ENCODE measurements at regions not wholly inside any gene's neighbourhood (a gene's known extent, or its start where the extent isn't known, plus 50 kb on each side); places are given as distances from the start of the nearest gene placed in this dataset.
A peak's percentile ranks its signal among the peaks of the same experiment; 100 is the strongest.
"Not testable (repeated sequence)": the region's sequence is repeated elsewhere in the genome, so short reads cannot be mapped to it uniquely, and the experiment has no call there.

DNA sequence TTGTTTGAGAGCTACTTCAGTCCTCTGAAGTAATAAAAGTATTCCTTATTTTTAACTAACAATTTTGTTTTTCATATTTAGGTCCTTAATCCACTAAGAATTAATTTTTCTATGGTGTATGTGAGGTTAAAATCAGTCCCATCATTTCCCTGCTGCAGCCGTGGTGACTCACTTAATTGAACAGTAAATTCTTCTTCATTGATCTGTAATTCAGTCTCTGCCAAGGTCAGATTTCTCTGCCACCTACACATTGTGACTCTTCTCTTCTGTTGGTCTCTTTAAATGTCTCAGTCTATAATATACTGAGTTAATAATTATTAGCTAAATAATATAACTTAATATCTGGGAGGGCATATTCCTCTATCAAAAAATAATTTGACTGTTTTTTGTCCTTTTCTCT lies 262.3 kb downstream of the UTRN start:
- ATAC-seq (no peak), DNase-seq (ENCODE audit: low spot score) (no peak)
- intact Hi-C loops (cut with DNase I): no loop called here

DNA sequence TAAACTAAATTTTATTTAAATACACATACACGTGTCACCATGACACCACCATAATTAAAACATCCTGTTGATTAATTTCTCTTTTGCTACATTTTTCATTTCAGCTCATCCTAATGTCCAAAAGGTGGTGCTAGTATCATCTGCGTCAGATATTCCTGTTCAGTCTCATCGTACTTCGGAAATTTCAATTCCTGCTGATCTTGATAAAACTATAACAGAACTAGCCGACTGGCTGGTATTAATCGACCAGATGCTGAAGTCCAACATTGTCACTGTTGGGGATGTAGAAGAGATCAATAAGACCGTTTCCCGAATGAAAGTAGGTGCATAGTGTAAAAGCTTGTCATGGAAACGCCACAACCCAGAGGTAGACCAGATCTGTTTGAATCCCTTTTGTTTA lies 263.4 kb downstream of the UTRN start:
- no peak for ATAC-seq
- intact Hi-C loops (cut with DNase I): no loop called here
- no peak for DNase-seq (ENCODE audit: low spot score)

DNA sequence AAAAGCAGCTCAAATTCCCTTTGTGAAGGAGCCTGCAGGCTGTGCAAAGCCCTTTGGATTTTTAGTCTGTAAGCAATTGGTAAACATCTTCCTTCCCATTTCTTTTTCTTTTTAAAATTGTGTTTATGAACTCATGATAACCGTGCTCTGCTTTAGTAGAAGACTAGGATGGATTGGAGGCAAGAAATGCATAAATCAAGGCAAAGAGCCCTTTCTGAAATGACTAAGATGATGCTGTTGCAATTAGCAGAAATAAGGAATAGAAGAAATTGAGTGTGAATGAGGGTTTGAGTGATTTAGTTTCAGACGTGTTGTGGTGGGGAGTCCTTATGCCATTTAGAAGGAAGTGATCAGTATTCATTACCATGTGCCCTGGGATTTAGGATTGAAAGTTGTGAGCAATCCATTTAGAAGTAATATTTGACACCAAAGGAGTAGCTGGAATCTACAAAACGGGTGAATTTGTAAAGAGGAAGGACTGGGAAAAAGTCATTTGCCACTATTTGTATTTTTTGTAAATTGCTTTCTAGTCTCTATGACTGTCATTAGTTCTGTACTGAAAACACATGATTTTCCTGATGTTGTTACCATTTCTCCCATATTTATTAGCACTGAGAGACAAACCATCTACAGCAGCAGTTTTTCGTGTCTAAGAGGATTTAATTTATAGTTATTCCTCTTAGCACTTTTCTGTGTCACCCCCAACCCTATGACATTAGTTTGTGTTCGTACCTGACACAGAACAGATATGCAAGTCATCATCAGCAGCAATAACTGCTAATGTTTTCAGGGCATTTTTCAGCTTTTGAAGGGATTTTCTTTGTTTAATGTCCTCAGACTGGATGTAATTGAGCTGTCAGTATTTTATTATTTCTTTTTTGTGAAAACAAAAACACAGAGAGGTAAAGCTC lies 265.0 kb downstream of the UTRN start:
- DNase-seq (ENCODE audit: low spot score): no peak
- intact Hi-C loops (cut with DNase I): no loop called here
- no peak for ATAC-seq

DNA sequence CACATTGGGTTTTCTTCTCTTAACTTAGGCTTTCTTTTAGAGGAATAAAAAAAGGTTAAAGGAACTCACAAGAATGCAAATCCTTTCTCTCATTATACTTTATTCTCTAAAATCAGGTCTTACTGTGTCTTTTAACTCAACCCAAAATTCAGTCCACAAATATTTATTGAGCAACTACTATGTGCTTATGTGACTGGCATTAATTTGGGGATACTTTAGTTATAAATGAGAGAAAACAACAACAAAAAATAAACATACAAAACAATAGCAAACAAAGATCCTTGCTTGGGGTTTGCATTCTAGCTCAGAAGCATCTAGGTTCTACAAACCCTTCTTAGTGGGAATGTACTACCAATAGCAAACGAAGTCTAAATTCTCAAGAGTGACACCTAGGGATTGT lies 266.2 kb downstream of the UTRN start:
- intact Hi-C loops (cut with DNase I): no loop called here
- DNase-seq (ENCODE audit: low spot score) (no peak), ATAC-seq (no peak)

DNA sequence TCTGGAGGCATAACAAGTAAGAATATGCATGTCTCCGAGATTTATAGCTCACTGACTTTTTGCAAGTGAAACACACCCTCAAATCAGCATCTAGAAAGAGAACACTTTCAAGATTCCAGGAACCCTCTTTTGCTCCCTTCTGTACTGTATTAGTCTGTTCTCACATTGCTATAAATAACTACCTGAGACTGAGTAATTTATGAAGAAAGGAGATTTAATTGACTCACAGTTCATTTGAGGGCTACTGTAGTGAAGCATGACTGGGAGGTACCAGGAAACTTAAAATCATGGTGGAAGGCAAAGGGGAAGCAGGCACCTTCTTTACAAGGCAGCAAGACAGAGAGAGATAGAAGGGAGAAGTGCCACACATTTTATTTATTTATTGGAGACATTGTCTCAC lies 269.9 kb downstream of the UTRN start:
- ATAC-seq (no peak), DNase-seq (ENCODE audit: low spot score) (no peak)
- intact Hi-C loops (cut with DNase I): no loop called here

DNA sequence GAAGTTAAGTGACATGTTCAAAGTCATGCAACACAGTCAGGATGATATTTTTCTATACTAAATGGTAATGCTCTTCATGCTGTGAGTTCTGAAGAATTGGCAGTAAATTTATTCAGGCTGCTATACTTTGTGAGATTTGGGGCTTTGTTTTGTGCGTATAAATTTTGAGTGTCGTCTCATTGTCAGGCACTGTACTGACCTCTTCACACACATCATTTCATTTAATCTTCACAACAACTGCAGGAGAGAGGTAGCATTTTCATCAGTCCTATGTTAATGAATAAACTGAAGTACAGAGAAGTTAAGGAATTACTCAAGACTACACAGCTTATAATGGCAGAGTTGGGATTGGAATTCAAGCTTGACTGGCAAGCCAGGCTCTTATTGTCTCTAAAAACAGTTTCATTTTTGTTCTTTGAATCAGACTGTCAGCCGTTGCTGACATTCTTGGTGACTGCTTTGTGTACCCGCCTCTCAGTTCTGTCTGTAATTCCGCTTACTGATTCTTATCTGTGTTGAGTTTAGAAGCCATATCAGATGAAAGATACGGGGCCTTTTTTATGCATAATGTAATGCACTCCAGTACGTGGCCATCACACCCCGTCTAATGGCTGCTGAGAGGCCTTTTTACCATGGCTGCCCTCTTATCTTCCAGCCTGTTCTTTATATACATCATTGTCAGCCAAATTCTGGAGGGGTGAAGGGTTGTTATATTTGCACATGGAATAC lies 274.9 kb downstream of the UTRN start:
- DNase-seq (ENCODE audit: low spot score) (no peak), ATAC-seq (no peak)
- intact Hi-C loops (cut with DNase I): no loop called here

DNA sequence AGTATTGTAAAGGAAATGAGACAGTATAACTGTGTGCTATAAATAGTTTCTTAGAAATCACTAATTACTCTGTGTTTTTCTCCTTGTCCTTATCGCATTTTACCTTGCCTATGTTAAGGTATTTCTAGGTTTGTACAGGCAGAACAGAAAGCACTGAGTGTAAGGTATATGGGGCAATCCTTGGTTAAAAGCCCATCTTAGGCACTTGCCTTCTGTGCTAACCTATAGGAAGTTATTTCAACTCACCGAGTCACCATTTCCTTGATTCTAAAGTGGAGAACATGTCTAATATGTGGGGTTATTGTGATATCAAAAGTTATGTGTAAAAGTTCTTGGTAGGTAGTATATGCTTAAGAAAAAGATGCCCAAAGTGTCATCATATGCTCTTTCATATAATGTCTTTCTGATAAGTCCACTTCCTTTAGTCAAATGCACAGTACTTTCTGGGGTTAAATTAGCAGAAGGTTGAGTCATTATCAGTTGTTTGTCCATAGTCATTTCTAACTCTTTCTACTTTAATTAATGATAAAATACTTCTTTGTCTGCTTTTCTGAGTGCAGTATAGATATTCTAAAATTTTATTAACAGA lies 276.4 kb downstream of the UTRN start:
- DNase-seq (ENCODE audit: low spot score): no peak
- intact Hi-C loops (cut with DNase I): no loop called here

DNA sequence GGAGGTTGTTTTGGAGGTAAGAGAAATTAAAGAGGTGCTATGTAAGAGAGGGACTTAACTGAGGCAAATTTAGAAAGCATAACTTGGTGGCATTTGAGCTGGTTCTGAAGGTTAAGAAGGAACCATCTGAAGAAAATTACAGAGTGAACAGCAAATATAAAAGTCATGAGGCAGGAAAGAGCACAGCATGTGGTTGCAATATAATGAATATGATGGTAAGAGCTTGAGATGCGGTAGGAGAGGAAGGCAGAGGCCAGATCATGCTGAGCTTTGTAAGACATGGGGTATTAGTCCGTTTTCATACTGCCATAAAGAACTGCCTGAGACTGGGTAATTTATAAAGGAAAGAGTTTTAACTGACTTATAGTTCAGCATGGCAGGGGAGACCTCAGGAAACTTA lies 279.1 kb downstream of the UTRN start:
- intact Hi-C loops (cut with DNase I): no loop called here
- DNase-seq (ENCODE audit: low spot score) (no peak), ATAC-seq (no peak)

More for the DNA sequence above, 276.4 kb downstream of the UTRN start:
- no peak for ATAC-seq

DNA sequence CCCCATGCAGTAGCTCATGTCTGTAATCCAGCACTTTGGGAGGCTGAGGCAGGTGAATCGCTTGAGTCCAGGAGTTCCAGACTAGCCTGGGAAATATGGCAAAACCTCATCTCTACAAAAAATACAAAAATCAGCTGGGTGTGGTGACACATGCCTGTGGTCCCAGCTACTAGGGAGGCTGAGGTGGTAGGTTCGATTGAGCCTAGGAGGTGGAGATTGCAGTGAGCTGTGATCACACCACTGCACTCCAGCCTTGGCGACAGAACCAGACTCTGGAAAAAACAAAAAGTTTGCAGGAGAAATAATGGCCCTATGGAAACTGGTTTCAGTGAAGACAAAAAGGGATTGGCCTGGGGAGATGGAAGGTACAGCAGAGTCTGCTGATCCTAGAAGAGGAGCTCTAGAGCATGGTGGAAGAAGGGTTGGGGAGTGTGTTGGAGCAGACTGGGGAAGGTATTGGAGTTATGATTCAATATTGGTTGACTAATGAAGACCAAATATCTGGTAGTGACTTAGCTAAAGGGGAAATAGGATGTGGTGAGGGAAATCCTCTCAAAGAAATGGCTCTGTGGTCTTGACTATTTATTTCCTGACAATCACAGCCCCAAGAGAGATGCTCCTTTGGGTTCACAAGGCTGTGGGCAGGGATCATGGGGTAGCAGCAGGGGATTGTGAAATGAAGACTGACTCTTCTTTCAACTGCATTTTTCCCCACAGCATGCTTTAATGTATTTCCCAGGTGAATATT lies 281.9 kb downstream of the UTRN start:
- intact Hi-C loops (cut with DNase I): no loop called here
- ATAC-seq: no peak
- no peak for DNase-seq (ENCODE audit: low spot score)

DNA sequence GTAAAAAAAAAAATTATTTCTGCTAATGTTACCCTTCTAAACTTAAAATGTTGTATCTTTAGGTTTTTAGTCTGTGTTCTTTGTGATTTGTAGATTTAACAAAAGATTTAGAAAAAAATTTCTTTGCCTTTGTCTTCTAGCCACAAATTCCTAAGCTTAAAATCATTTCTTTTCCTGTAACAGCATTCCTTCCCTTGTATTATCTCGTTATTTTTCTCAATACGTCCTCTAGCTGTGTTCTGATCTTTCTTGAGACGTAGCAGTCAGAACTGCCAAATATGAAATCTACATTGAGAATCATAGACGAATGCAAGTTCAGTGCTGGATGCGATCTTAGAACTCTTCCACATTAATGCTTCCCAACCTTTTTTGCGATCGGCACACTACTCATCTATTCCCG lies 283.1 kb downstream of the UTRN start:
- ATAC-seq: no peak
- intact Hi-C loops (cut with DNase I): no loop called here
- DNase-seq (ENCODE audit: low spot score): no peak

DNA sequence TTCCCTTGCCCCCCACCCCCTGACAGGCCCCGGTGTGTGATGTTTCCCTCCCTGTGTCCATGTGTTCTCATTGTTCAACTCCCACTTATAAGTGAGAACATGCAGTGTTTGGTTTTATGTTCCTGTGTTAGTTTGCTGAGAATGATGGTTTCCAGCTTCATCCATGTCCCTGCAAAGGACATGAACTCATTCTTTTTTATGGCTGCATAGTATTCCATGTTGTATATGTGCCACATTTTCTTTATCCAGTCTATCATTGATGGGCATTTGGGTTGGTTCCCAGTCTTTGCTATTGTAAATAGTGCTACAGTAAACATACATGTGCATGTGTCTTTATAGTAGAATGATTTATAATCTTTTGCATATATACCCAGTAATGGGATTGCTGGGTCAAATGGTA lies 287.4 kb downstream of the UTRN start:
- ATAC-seq; DNase-seq (ENCODE audit: low spot score); intact Hi-C loops (cut with DNase I): not testable (repeated sequence)

DNA sequence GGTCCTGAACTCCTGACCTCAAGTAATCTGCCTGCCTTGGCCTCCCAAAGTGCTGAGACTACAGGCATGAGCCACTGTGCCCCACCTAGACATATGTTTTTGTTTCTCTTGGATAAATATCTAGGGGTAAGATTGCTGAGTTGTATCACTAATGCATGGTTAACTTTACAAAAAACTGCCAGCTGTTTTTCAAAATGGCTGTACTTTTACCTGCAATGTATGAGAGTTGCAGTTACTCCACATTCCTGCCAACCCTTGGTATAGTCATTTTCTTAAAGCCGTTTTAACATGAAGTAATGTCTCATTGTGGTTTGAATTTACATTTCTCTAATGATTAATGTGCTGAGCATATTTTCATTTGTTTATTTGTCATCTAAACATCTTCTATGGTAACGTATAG lies 289.7 kb downstream of the UTRN start:
- no peak for DNase-seq (ENCODE audit: low spot score)
- intact Hi-C loops (cut with DNase I): no loop called here
- ATAC-seq: no peak

DNA sequence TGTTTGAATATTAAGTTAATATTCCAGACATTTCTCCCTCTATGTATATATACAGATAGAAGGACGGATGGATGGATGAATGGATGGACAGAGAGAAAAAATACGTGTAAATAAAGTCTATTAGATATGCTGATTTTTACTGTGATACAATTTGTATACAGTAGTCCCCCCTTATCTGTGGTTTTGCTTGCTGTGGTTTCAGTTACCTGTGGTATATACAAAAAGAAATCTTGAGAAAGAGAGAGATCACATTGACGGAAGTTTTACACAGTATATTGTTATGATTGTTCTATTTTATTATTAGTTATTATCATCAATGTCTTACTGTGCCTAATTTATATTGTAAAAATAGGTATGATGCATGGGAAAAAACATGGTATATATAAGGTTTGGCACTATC lies 290.2 kb downstream of the UTRN start:
- DNase-seq (ENCODE audit: low spot score) (no peak), ATAC-seq (no peak)
- intact Hi-C loops (cut with DNase I): no loop called here

DNA sequence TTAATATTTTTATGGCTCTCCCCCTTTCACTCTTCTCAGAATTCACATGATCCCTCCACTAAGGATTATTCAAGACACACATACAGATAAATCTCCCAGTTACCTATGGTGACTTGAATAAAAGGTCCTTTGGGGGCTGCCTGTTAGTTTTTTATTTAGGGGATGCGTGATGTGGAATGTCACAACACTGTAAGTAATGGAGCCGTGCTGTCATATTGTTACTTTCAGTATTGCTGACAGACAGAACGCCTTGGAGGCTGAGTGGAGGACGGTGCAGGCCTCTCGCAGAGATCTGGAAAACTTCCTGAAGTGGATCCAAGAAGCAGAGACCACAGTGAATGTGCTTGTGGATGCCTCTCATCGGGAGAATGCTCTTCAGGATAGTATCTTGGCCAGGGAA lies 291.7 kb downstream of the UTRN start:
- DNase-seq (ENCODE audit: low spot score): no peak
- intact Hi-C loops (cut with DNase I): no loop called here
- no peak for ATAC-seq

DNA sequence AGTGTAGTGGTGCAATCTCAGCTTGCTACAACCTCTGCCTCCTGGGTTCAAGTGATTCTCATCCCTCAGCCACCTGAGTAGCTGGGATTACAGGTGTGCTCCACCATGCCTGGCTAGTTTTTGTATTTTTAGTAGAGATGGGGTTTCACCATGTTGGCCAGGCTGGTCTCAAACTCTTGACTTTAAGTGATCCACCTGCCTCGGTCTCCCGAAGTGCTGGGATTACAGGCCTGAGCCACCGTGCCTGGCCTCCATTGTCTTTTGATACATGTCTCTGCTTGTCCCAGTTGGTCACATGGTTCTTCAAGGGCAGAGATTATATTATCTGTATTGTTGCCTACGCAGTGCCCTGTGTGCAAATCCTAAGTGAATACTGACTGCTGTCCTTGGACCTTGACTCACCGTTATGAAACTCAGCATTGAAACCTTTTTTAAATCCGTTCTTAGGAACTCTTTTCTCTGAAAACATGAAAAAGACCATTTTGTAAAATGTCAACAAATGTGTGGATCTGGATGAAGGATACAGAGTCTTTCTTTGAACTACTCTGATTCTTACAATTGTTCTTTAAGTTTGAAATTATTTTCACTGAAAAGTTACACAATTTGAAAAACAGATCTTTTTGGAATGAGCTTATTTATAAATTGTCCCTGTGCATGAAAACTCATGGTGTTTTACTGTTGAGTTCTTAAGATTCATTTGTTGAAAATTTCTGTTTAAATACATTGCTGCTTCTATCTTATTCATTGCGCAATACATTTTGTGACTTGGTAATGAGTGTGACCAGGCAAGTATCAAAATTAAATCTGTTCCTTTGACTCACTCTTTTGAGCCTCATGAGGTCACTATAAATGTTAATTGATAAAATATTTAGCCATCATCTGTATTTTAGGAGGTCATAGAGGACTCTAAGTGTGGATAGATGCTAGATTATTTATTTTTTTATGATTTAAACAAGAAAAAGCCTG lies 293.5 kb downstream of the UTRN start:
- ATAC-seq (no peak), DNase-seq (ENCODE audit: low spot score) (no peak)
- intact Hi-C loops (cut with DNase I): no loop called here

DNA sequence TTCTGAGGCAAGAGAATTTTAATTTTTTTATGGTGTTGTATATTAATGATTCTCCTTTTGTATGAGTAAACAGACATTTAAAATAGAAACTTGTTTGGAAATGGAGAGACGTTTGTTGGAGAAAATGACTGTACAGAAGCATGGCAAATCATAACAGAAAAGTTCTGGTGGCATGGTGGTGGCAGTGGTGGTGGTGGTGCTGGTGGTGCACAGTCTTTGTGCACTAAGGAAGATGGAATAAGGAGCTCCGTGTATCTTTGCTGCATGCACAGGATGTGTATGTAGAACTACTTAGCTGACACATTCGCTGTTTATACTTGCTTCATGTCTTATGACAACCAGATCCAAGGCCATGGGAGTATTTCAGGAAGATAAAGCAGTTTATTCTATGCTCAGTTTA lies 294.9 kb downstream of the UTRN start:
- no peak for ATAC-seq
- DNase-seq (ENCODE audit: low spot score): no peak
- intact Hi-C loops (cut with DNase I): no loop called here

DNA sequence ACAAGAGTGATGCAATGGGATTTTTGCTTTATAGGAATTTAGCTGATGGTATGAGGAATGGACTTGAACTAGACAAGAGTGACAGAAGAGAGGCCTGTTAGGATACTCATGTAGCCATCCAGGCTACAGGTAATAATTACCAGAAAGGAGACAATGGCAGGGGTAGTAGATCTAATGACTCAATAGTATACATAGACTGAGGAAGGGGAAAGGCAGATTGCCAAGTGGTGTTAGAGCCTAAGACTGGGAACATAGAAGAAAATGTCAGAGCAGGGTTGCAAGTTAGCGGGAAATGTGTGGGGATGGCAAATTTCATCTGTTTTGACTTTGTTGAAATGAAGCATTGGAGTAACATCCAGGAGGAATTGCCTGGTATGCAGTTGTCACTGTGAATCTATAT lies 295.6 kb downstream of the UTRN start:
- no peak for ATAC-seq
- intact Hi-C loops (cut with DNase I): no loop called here

DNA sequence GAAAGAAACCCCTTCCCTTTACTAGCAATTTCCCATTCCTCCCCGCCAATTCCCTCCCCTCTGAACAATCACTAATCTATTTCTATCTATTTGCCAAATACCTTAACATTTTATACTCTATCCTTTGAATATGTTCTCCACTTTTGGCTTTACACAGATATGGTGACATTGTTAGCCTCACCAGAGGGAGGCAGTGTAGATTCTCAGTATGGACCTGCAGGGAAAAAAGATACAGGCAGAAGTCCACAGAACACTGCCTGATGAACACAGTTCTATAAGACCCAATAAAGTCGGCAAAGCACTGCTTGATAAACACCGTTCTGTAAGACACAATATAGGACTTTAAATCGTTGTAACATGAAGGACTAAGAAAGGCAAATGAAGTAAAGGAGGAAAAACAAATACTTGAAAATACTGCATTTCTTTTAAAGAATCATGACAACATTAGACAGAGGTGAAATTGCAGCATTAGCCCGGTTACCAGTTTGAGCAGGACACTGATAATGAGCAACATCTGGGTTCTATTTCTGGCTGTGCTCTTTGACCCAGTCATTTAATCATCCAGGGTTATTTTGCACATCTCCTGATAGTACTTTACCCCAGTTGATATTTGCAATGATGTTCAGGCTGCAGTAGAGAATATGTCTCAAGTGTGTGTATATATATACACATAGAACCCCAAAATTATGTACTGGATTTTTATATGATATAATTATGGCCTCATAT lies 296.8 kb downstream of the UTRN start:
- ATAC-seq: peak; percentile 91
- no peak for DNase-seq (ENCODE audit: low spot score)
- intact Hi-C loops (cut with DNase I): no loop called here

More for the DNA sequence above, 295.6 kb downstream of the UTRN start:
- no peak for DNase-seq (ENCODE audit: low spot score)

All from sciatic nerve (tissue), 2 donors.